AG04449 (cell line): ENCODE measurements at regions not wholly inside any gene's neighbourhood (a gene's known extent, or its start where the extent isn't known, plus 50 kb on each side); places are given as distances from the start of the nearest gene placed in this dataset.

Experiments
- CTCF ChIA-PET: fragments of 350-600 bp; formaldehyde crosslinking; extraction: SDS; loops from one replicate; lab custom pipeline; 2021; ENCODE audit warnings: antibody characterized with exemption; lab: Yijun Ruan, JAX
- POLR2A ChIA-PET: fragments of 400-600, 350-600 bp; formaldehyde crosslinking; extraction: SDS; loops from one replicate; lab custom pipeline; 2020; ENCODE audit warnings: antibody characterized with exemption, inconsistent platforms; lab: Yijun Ruan, JAX
- DNase-seq: peaks from one replicate; pipeline ENCODE4 v3.0.0-alpha.2; 2010; ENCODE audit warnings: low read depth, low spot score
- H3K4me3 ChIP-seq: 2 replicates; pipeline ENCODE4 v1.5.1; 2011; ENCODE audit warnings: low read depth, mild to moderate bottlenecking, control low read depth, low read length
- TF ChIP-seq, protein P1 (sequence below): IDR thresholded peaks from one replicate; pipeline ENCODE4 v1.5.1; 2011; ENCODE audit warnings: mild to moderate bottlenecking, moderate library complexity, low read length, control low read depth, inconsistent platforms; ENCODE audit not compliant: insufficient read depth; ENCODE audit errors: missing control alignments

DNA sequence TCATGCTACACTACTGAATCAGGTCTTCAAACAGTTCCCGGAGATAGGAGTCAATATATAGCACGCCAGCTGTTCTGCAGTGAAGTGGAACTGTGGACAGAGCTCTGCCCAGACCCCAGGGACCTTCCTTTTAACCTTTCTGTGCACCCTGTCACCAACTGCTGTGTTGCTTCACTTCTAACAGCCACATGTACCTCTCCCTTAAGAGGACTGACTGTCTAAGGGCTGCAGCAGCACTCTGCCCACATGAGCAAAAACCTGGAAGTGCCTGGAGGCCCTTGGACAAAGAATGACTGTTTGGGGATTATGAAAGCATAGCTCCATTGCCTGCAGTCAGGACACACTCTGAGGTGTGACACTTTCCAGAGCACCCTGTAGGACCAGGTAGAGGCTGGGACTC is 88.3 kb upstream of the CTNNB1 start:
- CTCF ChIA-PET, result no interaction called here
- H3K4me3 ChIP-seq, result no peak overlapping the region
- TF ChIP-seq, protein P1, sequence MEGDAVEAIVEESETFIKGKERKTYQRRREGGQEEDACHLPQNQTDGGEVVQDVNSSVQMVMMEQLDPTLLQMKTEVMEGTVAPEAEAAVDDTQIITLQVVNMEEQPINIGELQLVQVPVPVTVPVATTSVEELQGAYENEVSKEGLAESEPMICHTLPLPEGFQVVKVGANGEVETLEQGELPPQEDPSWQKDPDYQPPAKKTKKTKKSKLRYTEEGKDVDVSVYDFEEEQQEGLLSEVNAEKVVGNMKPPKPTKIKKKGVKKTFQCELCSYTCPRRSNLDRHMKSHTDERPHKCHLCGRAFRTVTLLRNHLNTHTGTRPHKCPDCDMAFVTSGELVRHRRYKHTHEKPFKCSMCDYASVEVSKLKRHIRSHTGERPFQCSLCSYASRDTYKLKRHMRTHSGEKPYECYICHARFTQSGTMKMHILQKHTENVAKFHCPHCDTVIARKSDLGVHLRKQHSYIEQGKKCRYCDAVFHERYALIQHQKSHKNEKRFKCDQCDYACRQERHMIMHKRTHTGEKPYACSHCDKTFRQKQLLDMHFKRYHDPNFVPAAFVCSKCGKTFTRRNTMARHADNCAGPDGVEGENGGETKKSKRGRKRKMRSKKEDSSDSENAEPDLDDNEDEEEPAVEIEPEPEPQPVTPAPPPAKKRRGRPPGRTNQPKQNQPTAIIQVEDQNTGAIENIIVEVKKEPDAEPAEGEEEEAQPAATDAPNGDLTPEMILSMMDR, result no peak
- no peak for DNase-seq
- POLR2A ChIA-PET, result interaction anchor here (0.8 kb wide), 1 partner anchor 88 kb away, joined by 3 read pairs; the partner anchor contains the start of gene CTNNB1

- ChIA-PET CTCF (no interaction called here), POLR2A (interaction anchor here (0.5 kb wide), 1 partner anchor 89 kb away, joined by 3 read pairs; no protein-coding TSS in a partner anchor)
- TF ChIP-seq, protein P1, result no peak
- no peak for DNase-seq
- no peak overlapping the region for H3K4me3 ChIP-seq
These were observed 86.8 kb upstream of the CTNNB1 start for GRCh38 chr3:41112466-41112865.

DNA sequence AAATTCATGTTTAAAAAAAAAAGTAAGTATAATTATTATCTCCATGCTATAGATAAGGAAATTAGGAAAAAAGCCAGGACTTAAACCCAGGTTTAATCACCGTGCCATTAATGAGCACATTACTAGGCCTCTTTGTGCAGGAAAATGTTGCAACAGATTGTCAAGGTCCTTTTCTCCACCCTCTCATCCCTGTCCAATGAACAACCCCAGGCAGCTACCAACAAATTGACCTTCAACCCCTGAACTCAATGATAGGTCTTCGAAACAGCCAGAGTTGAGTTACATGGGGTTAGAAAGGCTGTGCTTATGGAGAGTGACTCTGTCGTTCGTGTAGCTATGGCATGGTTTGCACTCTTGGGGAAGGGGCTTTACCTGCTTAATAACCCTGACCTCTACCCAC is 84.2 kb upstream of the CTNNB1 start:
- H3K4me3 ChIP-seq, result no peak overlapping the region
- TF ChIP-seq, protein P1, result no peak
- ChIA-PET CTCF (no interaction called here), POLR2A (no interaction called here)
- DNase-seq, result no peak

DNA sequence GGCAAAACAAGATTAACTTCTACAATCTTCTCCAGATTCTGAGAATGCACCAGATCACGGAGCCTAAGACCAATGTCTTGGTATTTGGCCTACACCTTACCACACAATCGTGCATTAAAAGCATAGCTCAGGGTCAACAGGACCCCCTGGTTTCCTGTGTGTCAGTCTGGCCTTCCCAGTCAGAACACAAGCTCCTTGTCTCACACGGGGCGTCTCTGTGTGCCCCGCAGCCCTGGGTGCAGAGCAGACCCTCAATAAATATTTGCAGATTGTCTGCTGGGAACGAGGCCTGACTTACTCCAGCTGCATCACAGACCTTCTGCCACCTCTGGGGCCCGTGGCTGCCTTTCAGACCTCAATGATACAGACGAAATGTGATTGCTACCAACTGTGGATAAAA is 82.5 kb upstream of the CTNNB1 start:
- POLR2A ChIA-PET, result no interaction called here

DNA sequence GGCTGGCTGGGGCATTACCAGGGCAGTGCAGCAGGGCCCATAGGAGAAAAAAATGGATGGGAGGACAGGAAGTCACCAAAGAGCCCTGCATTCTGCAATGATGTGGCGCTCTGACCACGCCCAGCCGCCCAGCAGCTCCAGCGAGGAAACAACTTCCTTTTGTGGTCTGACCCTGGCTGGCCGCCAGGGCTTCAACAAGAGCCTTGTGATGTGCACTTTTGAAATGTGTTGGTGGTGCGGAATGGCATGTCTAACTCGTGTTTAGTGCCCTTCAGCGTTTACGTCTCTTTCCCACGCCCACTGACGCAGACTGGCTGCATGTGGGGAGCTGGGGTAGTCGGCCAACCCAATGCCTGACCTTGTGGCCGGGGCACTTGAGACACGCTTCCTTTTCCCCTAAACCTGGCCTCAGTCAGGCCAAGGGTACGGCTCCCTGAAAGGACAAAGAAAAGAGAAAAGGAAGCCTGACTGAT is 81.9 kb upstream of the CTNNB1 start:
- peak; percentile 88 for DNase-seq
- ChIA-PET CTCF (interaction anchor here (1.2 kb wide), 1 partner anchor 764 kb away, joined by 3 read pairs; no protein-coding TSS in a partner anchor), POLR2A (no interaction called here)
- TF ChIP-seq, protein P1, result no peak
- H3K4me3 ChIP-seq, result no peak overlapping the region

More for the DNA sequence above, 82.5 kb upstream of the CTNNB1 start:
- no peak for DNase-seq
- CTCF ChIA-PET, result no interaction called here
- TF ChIP-seq, protein P1, result no peak
- H3K4me3 ChIP-seq, result no peak overlapping the region

DNA sequence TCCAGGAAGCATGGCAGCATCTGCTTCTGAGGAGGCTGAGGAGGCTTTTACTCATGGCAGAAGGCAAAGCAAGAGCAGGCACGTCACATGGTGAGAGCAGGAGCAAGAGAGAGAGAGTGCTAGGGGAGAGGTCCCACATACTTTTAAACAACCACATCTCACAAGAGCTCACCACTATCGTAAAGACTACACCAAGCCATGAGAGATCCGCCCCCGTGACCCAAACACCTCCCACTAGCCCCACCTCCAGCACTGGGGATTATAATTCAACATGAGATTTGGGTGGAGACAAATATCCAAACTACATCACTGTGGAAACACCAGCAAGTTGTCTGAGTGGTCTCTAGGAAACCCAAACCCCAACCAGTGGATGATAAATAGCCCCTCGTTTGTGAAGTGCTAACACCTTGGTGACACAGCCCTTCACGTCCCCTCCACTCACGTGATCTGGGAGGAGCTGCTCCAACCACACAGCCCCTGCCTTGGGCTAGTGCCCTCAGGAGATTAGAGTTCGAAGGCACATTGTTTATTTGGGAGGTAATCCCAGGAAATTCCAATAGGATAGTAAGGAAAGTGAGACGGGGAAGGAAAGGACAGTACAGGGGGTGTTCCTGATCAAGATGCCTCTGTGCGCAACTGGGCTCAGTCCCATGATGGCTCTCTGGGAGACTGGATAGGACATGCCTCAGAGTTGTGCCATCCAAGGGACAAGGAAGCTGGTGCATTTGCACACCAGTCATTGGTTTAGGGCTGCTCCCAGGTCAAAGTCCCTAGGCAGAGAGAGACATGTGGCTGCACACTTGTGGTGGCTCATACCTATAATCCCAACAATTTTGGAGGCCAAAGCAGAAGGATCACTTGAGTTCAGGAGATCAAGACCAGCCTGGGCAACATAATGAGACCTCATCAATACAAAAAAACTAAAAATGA is 80.6 kb upstream of the CTNNB1 start:
- ChIA-PET POLR2A (no interaction called here), CTCF (interaction anchor here (1.2 kb wide), 1 partner anchor 763 kb away, joined by 3 read pairs; no protein-coding TSS in a partner anchor)
- TF ChIP-seq, protein P1, result no peak
- no peak overlapping the region for H3K4me3 ChIP-seq
- no peak for DNase-seq
